A673 (cell line): ENCODE measurements at regions not wholly inside any gene's neighbourhood (a gene's known extent, or its start where the extent isn't known, plus 50 kb on each side); places are given as distances from the start of the nearest gene placed in this dataset.

Experiments used
- BruUV-seq: library from RNA; stranded (reverse); fragments of 400-500 nt; replicated peaks from 2 replicates; lab custom pipeline; 2021; lab: Mats Ljungman, UMichigan
- CTCF ChIA-PET: fragments of 300-600 bp; sonication (Branson Sonifier 250); formaldehyde crosslinking; loops from one replicate; lab custom pipeline; 2022; ENCODE audit warnings: antibody characterized with exemption; lab: Charles Lee
- POLR2A ChIA-PET: fragments of 300-600 bp; sonication (Branson Sonifier 250); formaldehyde crosslinking; loops from one replicate; lab custom pipeline; 2022; ENCODE audit warnings: antibody characterized with exemption; ENCODE audit not compliant: low non-redundant PET; lab: Charles Lee
- DNase-seq: peaks from one replicate; pipeline ENCODE4 v3.0.0-alpha.2; 2015; ENCODE audit warnings: low spot score
- H3K27ac ChIP-seq: fragments of 200-600 bp; sonication (generic); 2 replicates; pipeline ENCODE4 v1.5.1; 2016; ENCODE audit warnings: mixed run types, low read depth, mild to moderate bottlenecking, mixed read lengths, antibody characterized with exemption, low read length; ENCODE audit not compliant: poor library complexity, severe bottlenecking
- H3K27me3 ChIP-seq: fragments of 200-600 bp; sonication (generic); replicated peaks from 2 replicates; pipeline ENCODE4 v1.6.1; 2017; ENCODE audit warnings: mixed run types, low read depth, mild to moderate bottlenecking, mixed read lengths, antibody characterized with exemption, low read length; ENCODE audit not compliant: insufficient read depth, poor library complexity
- H3K36me3 ChIP-seq: fragments of 200-600 bp; sonication (generic); 2 replicates; pipeline ENCODE4 v1.6.1; 2016; ENCODE audit warnings: mixed run types, mild to moderate bottlenecking, mixed read lengths, antibody characterized with exemption, low read length; ENCODE audit not compliant: insufficient read depth, poor library complexity, severe bottlenecking
- H3K4me1 ChIP-seq: fragments of 200-600 bp; sonication (generic); 2 replicates; pipeline ENCODE4 v1.6.1; 2017; ENCODE audit warnings: mixed run types, mild to moderate bottlenecking, mixed read lengths, antibody characterized with exemption, low read length; ENCODE audit not compliant: insufficient read depth, poor library complexity, severe bottlenecking
- H3K4me3 ChIP-seq: fragments of 200-600 bp; sonication (generic); 2 replicates; pipeline ENCODE4 v1.5.1; 2016; ENCODE audit warnings: low read depth, mixed run types, mild to moderate bottlenecking, mixed read lengths, low read length; ENCODE audit not compliant: poor library complexity, severe bottlenecking
- H3K9me3 ChIP-seq: fragments of 200-600 bp; sonication (generic); 2 replicates; pipeline ENCODE4 v1.6.1; 2016; ENCODE audit warnings: mixed run types, low read depth, mild to moderate bottlenecking, mixed read lengths, antibody characterized with exemption, low read length; ENCODE audit not compliant: poor library complexity, severe bottlenecking
- EZH2 ChIP-seq: fragments of 200-600 bp; sonication (generic); IDR thresholded peaks from 2 replicates; pipeline ENCODE4 v1.6.1; 2017; ENCODE audit warnings: borderline replicate concordance, low read depth, mild to moderate bottlenecking, mixed read lengths, antibody characterized with exemption, low read length; ENCODE audit not compliant: poor library complexity, severe bottlenecking
- intact Hi-C: fragments of 100-400 bp; cut with micrococcal nuclease; formaldehyde crosslinking; loops from one replicate; pipeline ENCODE4 v1.10.0; 2022; ENCODE audit not compliant: unreplicated experiment
- TF ChIP-seq, protein P1 (sequence below): fragments of 300-800, 200-600 bp; sonication (generic); conservative IDR thresholded peaks from 2 replicates; pipeline ENCODE4 v1.5.1; 2017; ENCODE audit warnings: low read depth, mild to moderate bottlenecking, antibody characterized with exemption, low read length, moderate library complexity, mixed read lengths

GRCh38 chr6:164163239-164163638 lies 748.7 kb downstream of the QKI start:
- no peaks in the 10 kb centered on the region for H3K27me3 ChIP-seq
- POLR2A ChIA-PET = no interaction called here

GRCh38 chr6:164159061-164159460 lies 744.5 kb downstream of the QKI start:
- no peak for DNase-seq
- CTCF ChIA-PET = no interaction called here

More at GRCh38 chr6:164163239-164163638, 748.7 kb downstream of the QKI start:
- Histone ChIP-seq H3K27ac (no peak overlapping the region), H3K4me3 (no peak overlapping the region), H3K36me3 (no peaks in the 10 kb centered on the region), H3K9me3 (no peaks in the 10 kb centered on the region), H3K4me1 (no peaks in the 10 kb centered on the region)
- BruUV-seq = no TSS peak
- TF ChIP-seq, protein P1, sequence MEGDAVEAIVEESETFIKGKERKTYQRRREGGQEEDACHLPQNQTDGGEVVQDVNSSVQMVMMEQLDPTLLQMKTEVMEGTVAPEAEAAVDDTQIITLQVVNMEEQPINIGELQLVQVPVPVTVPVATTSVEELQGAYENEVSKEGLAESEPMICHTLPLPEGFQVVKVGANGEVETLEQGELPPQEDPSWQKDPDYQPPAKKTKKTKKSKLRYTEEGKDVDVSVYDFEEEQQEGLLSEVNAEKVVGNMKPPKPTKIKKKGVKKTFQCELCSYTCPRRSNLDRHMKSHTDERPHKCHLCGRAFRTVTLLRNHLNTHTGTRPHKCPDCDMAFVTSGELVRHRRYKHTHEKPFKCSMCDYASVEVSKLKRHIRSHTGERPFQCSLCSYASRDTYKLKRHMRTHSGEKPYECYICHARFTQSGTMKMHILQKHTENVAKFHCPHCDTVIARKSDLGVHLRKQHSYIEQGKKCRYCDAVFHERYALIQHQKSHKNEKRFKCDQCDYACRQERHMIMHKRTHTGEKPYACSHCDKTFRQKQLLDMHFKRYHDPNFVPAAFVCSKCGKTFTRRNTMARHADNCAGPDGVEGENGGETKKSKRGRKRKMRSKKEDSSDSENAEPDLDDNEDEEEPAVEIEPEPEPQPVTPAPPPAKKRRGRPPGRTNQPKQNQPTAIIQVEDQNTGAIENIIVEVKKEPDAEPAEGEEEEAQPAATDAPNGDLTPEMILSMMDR = no peak
- no peak for TF ChIP-seq EZH2
- CTCF ChIA-PET = no interaction called here
- DNase-seq = no peak
- intact Hi-C loops = no loop called here

DNA sequence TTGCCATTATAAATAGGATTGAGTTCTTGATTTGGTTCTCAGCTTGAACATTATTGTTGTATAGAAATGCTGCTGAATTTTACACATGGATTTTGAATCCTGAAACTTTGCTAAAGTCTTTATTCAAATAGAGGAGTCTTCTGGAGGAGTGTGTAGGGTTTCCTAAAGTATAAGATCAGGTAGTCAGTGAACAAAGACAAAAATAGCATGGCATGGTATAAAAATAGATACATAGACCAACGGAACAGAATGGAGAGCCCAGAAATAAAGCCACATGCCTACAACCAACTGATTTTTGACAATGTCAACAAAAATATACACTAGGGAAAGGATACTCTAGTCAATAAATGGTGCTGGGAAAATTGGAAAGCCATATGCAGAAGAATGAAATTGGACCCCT lies 740.1 kb downstream of the QKI start:
- Histone ChIP-seq H3K36me3 (no peaks in the 10 kb centered on the region), H3K9me3 (no peaks in the 10 kb centered on the region), H3K4me3 (no peak overlapping the region), H3K27me3 (no peaks in the 10 kb centered on the region), H3K4me1 (no peaks in the 10 kb centered on the region), H3K27ac (no peak overlapping the region)
- POLR2A ChIA-PET = no interaction called here
- CTCF ChIA-PET = no interaction called here
- TF ChIP-seq, protein P1 = no peak
- TF ChIP-seq EZH2 = no peak
- intact Hi-C loops = no loop called here
- no TSS peak for BruUV-seq
- no peak for DNase-seq

More at GRCh38 chr6:164159061-164159460, 744.5 kb downstream of the QKI start:
- Histone ChIP-seq H3K4me3 (no peak overlapping the region), H3K27ac (no peak overlapping the region), H3K4me1 (no peaks in the 10 kb centered on the region), H3K27me3 (no peaks in the 10 kb centered on the region), H3K36me3 (no peaks in the 10 kb centered on the region), H3K9me3 (no peaks in the 10 kb centered on the region)
- intact Hi-C loops = no loop called here
- POLR2A ChIA-PET = no interaction called here
- TF ChIP-seq EZH2 = no peak
- TF ChIP-seq, protein P1 = no peak
- no TSS peak for BruUV-seq
